GM12892 (cell line): ENCODE measurements at regions not wholly inside any gene's neighbourhood (a gene's known extent, or its start where the extent isn't known, plus 50 kb on each side); places are given as distances from the start of the nearest gene placed in this dataset.

Experiments used
- POLR2A ChIP-seq: IDR thresholded peaks from 2 replicates; pipeline ENCODE4 v1.6.1; 2011; ENCODE audit warnings: low read depth, low read length, control low read depth
- POLR2AphosphoS5 ChIP-seq: IDR thresholded peaks from 2 replicates; pipeline ENCODE4 v1.6.1; 2011; ENCODE audit warnings: low read depth, low read length, control low read depth
- TAF1 ChIP-seq: IDR thresholded peaks from 2 replicates; pipeline ENCODE4 v1.6.1; 2011; ENCODE audit warnings: low read depth, mild to moderate bottlenecking, control low read depth, low read length, borderline replicate concordance

- TF ChIP-seq TAF1 (no peak), POLR2A (no peak), POLR2AphosphoS5 (no peak)
These were observed 110.2 kb upstream of the CST7 start for GRCh38 chr20:24838546-24839535.
